ENCODE measurements at regions not wholly inside any gene's neighbourhood (a gene's known extent, or its start where the extent isn't known, plus 50 kb on each side); places are given as distances from the start of the nearest gene placed in this dataset.

DNA sequence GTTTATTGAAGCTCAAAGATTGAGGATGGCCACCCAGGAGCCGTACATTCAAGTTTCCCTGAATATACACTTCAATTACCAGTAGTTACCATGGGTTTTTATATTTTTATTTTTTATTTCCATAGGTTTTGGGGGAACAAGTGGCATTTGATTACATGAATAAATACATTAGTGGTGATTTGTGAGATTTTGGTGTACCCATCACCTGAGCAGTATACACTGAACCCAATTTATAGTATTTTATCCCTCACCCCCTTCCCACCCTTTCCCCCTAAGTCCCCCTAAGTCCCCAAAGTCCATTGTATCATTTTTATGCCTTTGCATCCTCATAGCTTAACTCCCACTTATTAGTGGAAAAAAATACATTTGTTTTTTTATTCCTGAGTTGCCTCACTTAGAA is 791.4 kb downstream of the BRINP3 start:
- TF ChIP-seq, protein P1, sequence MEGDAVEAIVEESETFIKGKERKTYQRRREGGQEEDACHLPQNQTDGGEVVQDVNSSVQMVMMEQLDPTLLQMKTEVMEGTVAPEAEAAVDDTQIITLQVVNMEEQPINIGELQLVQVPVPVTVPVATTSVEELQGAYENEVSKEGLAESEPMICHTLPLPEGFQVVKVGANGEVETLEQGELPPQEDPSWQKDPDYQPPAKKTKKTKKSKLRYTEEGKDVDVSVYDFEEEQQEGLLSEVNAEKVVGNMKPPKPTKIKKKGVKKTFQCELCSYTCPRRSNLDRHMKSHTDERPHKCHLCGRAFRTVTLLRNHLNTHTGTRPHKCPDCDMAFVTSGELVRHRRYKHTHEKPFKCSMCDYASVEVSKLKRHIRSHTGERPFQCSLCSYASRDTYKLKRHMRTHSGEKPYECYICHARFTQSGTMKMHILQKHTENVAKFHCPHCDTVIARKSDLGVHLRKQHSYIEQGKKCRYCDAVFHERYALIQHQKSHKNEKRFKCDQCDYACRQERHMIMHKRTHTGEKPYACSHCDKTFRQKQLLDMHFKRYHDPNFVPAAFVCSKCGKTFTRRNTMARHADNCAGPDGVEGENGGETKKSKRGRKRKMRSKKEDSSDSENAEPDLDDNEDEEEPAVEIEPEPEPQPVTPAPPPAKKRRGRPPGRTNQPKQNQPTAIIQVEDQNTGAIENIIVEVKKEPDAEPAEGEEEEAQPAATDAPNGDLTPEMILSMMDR (IDR thresholded peaks at IDR 0.05; ENCODE audit: low read length): no peak
- TF ChIP-seq EZH2 (IDR thresholded peaks at IDR 0.05; ENCODE audit: borderline replicate concordance, low read length): no peak
- no peaks in the 10 kb centered on the region for H3K4me1 ChIP-seq (ENCODE audit: insufficient read depth, low read length, severe bottlenecking)
- no peaks in the 10 kb centered on the region for H3K79me2 ChIP-seq (ENCODE audit: insufficient read depth, low read length)
- no peaks in the 10 kb centered on the region for H3K9me3 ChIP-seq (ENCODE audit: low read length)
- H3K4me3 ChIP-seq (ENCODE audit: low read depth, low read length, poor library complexity, severe bottlenecking): no peak overlapping the region
- no peaks in the 10 kb centered on the region for H4K20me1 ChIP-seq (ENCODE audit: insufficient read depth, low read length)
- no peak overlapping the region for H3K4me2 ChIP-seq (ENCODE audit: low read length)
- no peak overlapping the region for H3K27ac ChIP-seq (ENCODE audit: low read depth, low read length, poor library complexity, severe bottlenecking)
- no peaks in the 10 kb centered on the region for H3F3A ChIP-seq (ENCODE audit: insufficient read depth, low read length)
- no peak overlapping the region for H2AFZ ChIP-seq (ENCODE audit: low read length)
- H3K27me3 ChIP-seq (ENCODE audit: insufficient read depth, low read length): no peaks in the 10 kb centered on the region
- no peaks in the 10 kb centered on the region for H3K36me3 ChIP-seq (ENCODE audit: insufficient read depth, low read length)
- no peak overlapping the region for H3K9ac ChIP-seq (ENCODE audit: low read length)
- H3K9me2 ChIP-seq (ENCODE audit: low read depth, low read length): no peaks in the 10 kb centered on the region

DNA sequence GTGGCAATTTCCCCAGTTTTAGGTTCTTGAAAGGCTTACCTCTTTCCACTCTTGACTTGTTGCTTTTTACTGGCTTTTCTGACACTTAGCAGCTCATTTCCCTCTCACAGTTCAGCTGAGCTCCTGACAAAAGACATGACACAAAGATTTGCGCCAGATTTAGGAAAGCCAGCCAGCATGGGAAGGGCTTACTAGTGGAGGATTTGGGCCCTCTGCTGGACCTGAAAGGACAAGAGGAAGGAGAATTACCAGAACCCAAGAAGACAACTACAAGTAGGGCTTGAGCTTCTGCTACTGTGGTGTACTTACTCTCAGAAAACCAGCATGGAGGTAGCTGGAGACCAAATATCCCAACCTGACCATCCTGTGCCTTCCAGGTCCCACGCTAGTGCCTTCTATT is 784.5 kb downstream of the BRINP3 start:
- Histone ChIP-seq H4K20me1 (ENCODE audit: insufficient read depth, low read length) (no peaks in the 10 kb centered on the region), H3K4me2 (ENCODE audit: low read length) (no peak overlapping the region)
- TF ChIP-seq, protein P1 (IDR thresholded peaks at IDR 0.05; ENCODE audit: low read length): no peak
- no peak for TF ChIP-seq EZH2 (IDR thresholded peaks at IDR 0.05; ENCODE audit: borderline replicate concordance, low read length)

DNA sequence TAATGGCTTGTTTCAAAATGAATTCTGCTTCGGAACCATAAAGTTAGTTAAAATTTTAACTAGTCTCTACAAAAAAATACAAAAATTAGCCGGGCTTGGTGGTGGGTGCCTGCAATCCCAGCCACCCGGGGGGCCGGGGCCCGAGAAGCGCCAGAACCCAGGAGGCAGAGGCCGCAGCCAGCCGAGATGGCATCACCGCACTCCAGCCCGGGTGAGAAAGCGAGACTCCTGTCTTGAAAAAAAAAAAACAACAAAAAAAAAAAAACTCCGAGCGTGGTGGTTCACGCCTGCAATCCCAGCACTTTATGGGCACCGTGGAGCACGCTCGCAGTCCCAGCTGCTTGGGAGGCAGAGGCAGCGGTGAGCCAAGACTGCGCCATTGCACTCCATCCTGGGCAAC is 781.4 kb downstream of the BRINP3 start:
- Histone ChIP-seq H4K20me1 (ENCODE audit: insufficient read depth, low read length) (no peaks in the 10 kb centered on the region), H3K36me3 (ENCODE audit: insufficient read depth, low read length) (no peaks in the 10 kb centered on the region), H3K4me2 (ENCODE audit: low read length) (no peak overlapping the region), H3K9me3 (ENCODE audit: low read length) (no peaks in the 10 kb centered on the region), H3K27me3 (ENCODE audit: insufficient read depth, low read length) (no peaks in the 10 kb centered on the region), H3K27ac (ENCODE audit: low read depth, low read length, poor library complexity, severe bottlenecking) (no peak overlapping the region), H3K4me3 (ENCODE audit: low read depth, low read length, poor library complexity, severe bottlenecking) (no peak overlapping the region), H3K9me2 (ENCODE audit: low read depth, low read length) (no peaks in the 10 kb centered on the region), H3K9ac (ENCODE audit: low read length) (no peak overlapping the region), H3F3A (ENCODE audit: insufficient read depth, low read length) (no peaks in the 10 kb centered on the region), H2AFZ (ENCODE audit: low read length) (no peak overlapping the region), H3K79me2 (ENCODE audit: insufficient read depth, low read length) (no peaks in the 10 kb centered on the region), H3K4me1 (ENCODE audit: insufficient read depth, low read length, severe bottlenecking) (no peaks in the 10 kb centered on the region)
- no peak for TF ChIP-seq EZH2 (IDR thresholded peaks at IDR 0.05; ENCODE audit: borderline replicate concordance, low read length)
- TF ChIP-seq, protein P1 (IDR thresholded peaks at IDR 0.05; ENCODE audit: low read length): no peak

More for the DNA sequence above, 784.5 kb downstream of the BRINP3 start:
- Histone ChIP-seq H3K9ac (ENCODE audit: low read length) (no peak overlapping the region), H3K9me3 (ENCODE audit: low read length) (no peaks in the 10 kb centered on the region), H3K79me2 (ENCODE audit: insufficient read depth, low read length) (no peaks in the 10 kb centered on the region), H3K27me3 (ENCODE audit: insufficient read depth, low read length) (no peaks in the 10 kb centered on the region), H3K27ac (ENCODE audit: low read depth, low read length, poor library complexity, severe bottlenecking) (no peak overlapping the region), H3K4me3 (ENCODE audit: low read depth, low read length, poor library complexity, severe bottlenecking) (no peak overlapping the region), H3F3A (ENCODE audit: insufficient read depth, low read length) (no peaks in the 10 kb centered on the region), H3K4me1 (ENCODE audit: insufficient read depth, low read length, severe bottlenecking) (no peaks in the 10 kb centered on the region), H2AFZ (ENCODE audit: low read length) (no peak overlapping the region), H3K36me3 (ENCODE audit: insufficient read depth, low read length) (no peaks in the 10 kb centered on the region), H3K9me2 (ENCODE audit: low read depth, low read length) (no peaks in the 10 kb centered on the region)
